Adrenal gland (tissue), 9 donors: ENCODE measurements at regions not wholly inside any gene's neighbourhood (a gene's known extent, or its start where the extent isn't known, plus 50 kb on each side); places are given as distances from the start of the nearest gene placed in this dataset.

Source experiments
- DNase-seq, 7 donors: peaks; one replicate each; pipeline ENCODE4 v3.0.0-alpha.2; 2019 to 2020
- H3K27ac ChIP-seq, 5 donors: fragments of 200-600 bp; sonication (generic) in 4 of 5; 1 replicate in 3 of 5; 2 replicates in 2 of 5; pipeline versions ENCODE4 v1.5.1 to v1.8.0; 2016 to 2020; ENCODE audit warnings: mild to moderate bottlenecking in 1 of 5
- H3K27me3 ChIP-seq: fragments of 200-600 bp; 2 replicates; pipeline ENCODE4 v1.8.0; 2021
- H3K36me3 ChIP-seq, 2 donors: fragments of 200-600 bp; replicated peaks in 1 of 2; 1 replicate in 1 of 2; 2 replicates in 1 of 2; pipeline versions ENCODE4 v1.5.1 to v1.8.0; 2018 to 2022
- H3K4me1 ChIP-seq, 2 donors: fragments of 200-600 bp; replicated peaks in 1 of 2; 1 replicate in 1 of 2; 2 replicates in 1 of 2; pipeline versions ENCODE4 v1.5.1 to v1.8.0; 2018 to 2021
- H3K4me3 ChIP-seq, 4 donors: fragments of 200-600 bp; sonication (generic) in 3 of 4; one replicate each; pipeline ENCODE4 v1.5.1; 2016 to 2018
- H3K9me3 ChIP-seq, 3 donors: fragments of 200-600 bp; sonication (generic) in 1 of 3; replicated peaks in 1 of 3; 1 replicate in 2 of 3; 2 replicates in 1 of 3; pipeline versions ENCODE4 v1.5.1 to v1.8.0; 2016 to 2021
- POLR2A ChIP-seq, 2 donors: fragments of 450-650 bp; IDR thresholded peaks; one replicate each; pipeline ENCODE4 v1.6.1; 2017; ENCODE audit warnings: antibody characterized with exemption in 2 of 2, mild to moderate bottlenecking in 2 of 2, moderate library complexity in 1 of 2
- WGBS, 4 donors: extraction: QIAGEN DNeasy Blood & Tissue Kit in 2 of 4; methylation state at CpG; one replicate each; pipeline versions ENCODE4 v1.1.5 to v1.1.7; 2013 to 2017; 5-methylcytosine and 5-hydroxymethylcytosine counted together
- intact Hi-C, 2 donors: fragments of 100-400 bp; cut with DNase I; formaldehyde crosslinking; loops; one replicate each; pipeline versions ENCODE4 v1.14.1 to v1.15.0; 2022 to 2023
- TF ChIP-seq, protein P1 (sequence below), 6 experiments: fragments of 450-650 bp in 4 of 6; fragments of 200-600 bp in 2 of 6; sonication (generic) in 1 of 6; IDR thresholded peaks; 1 replicate in 5 of 6; 2 replicates in 1 of 6; pipeline versions ENCODE4 v1.5.1 to v1.8.0; 2016 to 2021; ENCODE audit warnings: antibody characterized with exemption in 6 of 6, mild to moderate bottlenecking in 2 of 6, moderate library complexity in 1 of 6
- donor health status: healthy with polysubstance abuse.
- donor health status: Bipolar disorder and iron deficiency.
- donor health status: DM: yes; HTN: yes; CAD: no.
- donor health status: DM: no; HTN: no; CAD: no.
- donor health status: DM: no; HTN: no; CAD: no.

DNA sequence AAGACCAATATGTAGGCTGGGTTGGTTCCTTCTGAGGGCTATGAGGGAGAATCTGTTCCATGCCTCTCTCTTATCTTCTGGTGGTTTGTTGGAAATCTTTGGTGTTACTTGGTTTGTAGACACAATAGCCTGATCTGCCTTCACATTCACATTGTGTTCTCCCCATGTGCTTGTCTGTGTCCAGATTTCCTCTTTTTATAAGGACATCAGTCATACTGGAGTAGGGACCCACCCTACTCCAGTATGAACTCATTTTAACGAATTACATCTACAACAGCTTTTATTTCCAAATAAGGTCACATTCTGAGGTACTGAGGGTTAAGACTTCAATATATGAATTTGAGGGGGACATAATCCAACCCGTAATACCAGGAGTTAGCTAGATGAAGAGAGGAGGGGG lies 75.9 kb downstream of the DISP1 start:
- DNase-seq = no peak
- Histone ChIP-seq H3K4me3 (no peak overlapping the region), H3K36me3 (no peaks in the 10 kb centered on the region), H3K27ac (no peak overlapping the region), H3K9me3 (no peaks in the 10 kb centered on the region), H3K27me3 (no peaks in the 10 kb centered on the region), H3K4me1 (peaks cover 0 to 22% of the 10 kb centered on the region in 2 donors)
- 90 to 98% (median 96%) methylated on average over 2 of the region's 2 CpGs for WGBS, 4 donors
- TF ChIP-seq, protein P1, sequence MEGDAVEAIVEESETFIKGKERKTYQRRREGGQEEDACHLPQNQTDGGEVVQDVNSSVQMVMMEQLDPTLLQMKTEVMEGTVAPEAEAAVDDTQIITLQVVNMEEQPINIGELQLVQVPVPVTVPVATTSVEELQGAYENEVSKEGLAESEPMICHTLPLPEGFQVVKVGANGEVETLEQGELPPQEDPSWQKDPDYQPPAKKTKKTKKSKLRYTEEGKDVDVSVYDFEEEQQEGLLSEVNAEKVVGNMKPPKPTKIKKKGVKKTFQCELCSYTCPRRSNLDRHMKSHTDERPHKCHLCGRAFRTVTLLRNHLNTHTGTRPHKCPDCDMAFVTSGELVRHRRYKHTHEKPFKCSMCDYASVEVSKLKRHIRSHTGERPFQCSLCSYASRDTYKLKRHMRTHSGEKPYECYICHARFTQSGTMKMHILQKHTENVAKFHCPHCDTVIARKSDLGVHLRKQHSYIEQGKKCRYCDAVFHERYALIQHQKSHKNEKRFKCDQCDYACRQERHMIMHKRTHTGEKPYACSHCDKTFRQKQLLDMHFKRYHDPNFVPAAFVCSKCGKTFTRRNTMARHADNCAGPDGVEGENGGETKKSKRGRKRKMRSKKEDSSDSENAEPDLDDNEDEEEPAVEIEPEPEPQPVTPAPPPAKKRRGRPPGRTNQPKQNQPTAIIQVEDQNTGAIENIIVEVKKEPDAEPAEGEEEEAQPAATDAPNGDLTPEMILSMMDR (IDR thresholded peaks at IDR 0.05) = no peak
- TF ChIP-seq POLR2A (IDR thresholded peaks at IDR 0.05) = no peak
- intact Hi-C loops = no loop called here

DNA sequence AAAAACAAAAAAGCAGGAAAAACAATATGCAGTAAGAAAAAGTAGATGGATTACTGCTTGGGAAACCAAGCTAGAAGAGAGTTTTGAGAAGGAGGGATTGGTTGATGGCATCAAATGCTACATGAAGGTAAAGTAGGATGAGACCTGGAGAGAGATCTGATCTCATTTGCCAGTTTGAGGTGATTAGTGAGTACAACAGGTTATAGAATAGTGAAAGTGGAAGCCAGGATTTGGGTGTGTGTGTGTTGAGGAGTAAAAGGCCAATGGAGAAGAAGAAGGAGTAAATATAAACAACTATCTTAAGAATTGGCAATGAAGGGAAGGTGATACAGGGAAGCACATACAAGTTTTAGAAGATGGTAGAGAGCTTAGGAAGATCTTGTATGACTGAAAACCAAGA lies 76.7 kb downstream of the DISP1 start:
- no peaks in the 10 kb centered on the region for H3K9me3 ChIP-seq
- no peak overlapping the region for H3K4me3 ChIP-seq
- H3K27me3 ChIP-seq = no peaks in the 10 kb centered on the region
- peaks cover 0 to 22% of the 10 kb centered on the region in 2 donors for H3K4me1 ChIP-seq
- H3K36me3 ChIP-seq = no peaks in the 10 kb centered on the region
- no peak for DNase-seq
- intact Hi-C loops = no loop called here
- TF ChIP-seq POLR2A (IDR thresholded peaks at IDR 0.05) = no peak
- TF ChIP-seq, protein P1 (IDR thresholded peaks at IDR 0.05) = no peak
- peak overlapping the region in 2 of 5 donors; percentile 9 to 18 for H3K27ac ChIP-seq

DNA sequence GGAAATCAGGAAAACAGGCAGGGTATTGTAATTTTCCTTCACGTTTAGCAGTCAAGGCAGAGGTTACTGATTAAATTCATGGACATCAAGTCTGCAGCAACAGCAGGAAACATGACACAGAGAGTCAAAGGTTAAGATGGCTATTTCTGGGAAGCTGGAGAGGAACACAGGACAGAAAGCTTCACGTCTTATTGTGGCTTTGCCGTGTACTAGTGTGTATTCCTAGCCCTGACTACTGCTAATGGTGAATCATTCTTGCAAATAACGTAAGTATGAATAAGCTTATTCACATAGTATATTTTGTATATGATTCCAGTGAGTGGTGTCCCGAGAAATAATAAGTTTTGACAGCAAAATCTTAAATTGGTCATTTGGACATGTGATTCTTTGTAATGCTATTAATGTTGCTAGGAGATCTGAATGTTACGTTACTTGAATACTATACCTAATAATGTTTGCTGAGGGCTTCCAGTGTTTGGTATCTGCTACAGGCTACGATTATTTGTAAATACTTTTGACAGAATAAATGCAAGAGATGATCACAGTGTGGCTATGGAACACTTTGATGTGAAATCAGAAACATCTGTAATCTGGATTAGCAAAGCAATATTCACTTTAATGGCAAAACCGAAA lies 77.4 kb downstream of the DISP1 start:
- intact Hi-C loops = no loop called here
- DNase-seq = no peak
- Histone ChIP-seq H3K27me3 (no peaks in the 10 kb centered on the region), H3K27ac (peak overlapping the region in 2 of 5 donors; percentile 18 to 27), H3K4me3 (no peak overlapping the region), H3K4me1 (peaks cover 3 to 28% of the 10 kb centered on the region in 2 donors), H3K36me3 (no peaks in the 10 kb centered on the region), H3K9me3 (no peaks in the 10 kb centered on the region)
- 78 to 82% (median 79%) methylated on average over 8 of the region's 8 CpGs for WGBS, 4 donors
- TF ChIP-seq, protein P1 (IDR thresholded peaks at IDR 0.05) = no peak
- TF ChIP-seq POLR2A (IDR thresholded peaks at IDR 0.05) = no peak

DNA sequence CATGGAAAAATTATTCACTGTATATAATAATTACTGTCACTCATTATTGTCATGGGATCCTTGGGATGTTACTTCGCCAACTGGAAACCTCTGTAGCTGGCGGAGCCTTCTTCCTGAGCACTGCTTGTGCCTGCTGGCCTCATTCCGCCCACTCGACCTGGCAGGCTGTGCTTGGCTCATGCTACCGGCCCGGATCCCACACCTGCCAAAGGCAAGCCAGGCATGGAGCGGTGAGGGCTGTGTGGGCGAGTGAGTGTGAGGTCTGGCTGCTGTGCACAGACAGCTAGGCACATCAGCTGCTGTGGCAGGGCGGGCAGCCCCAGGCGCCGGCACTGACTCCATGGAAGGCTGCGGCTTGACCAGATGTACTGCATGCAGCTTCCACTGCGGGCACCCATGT lies 78.4 kb downstream of the DISP1 start:
- Histone ChIP-seq H3K4me1 (peaks cover 6 to 30% of the 10 kb centered on the region in 2 donors), H3K36me3 (no peaks in the 10 kb centered on the region), H3K27ac (no peak overlapping the region), H3K9me3 (no peaks in the 10 kb centered on the region), H3K27me3 (no peaks in the 10 kb centered on the region), H3K4me3 (no peak overlapping the region)
- TF ChIP-seq, protein P1 (IDR thresholded peaks at IDR 0.05) = no peak
- no peak for TF ChIP-seq POLR2A (IDR thresholded peaks at IDR 0.05)
- DNase-seq = no peak
- 89 to 100% (median 96%) methylated on average over 4 to 13 of the region's 13 CpGs for WGBS, 4 donors
- intact Hi-C loops = no loop called here
